DND-41 (cell line): ENCODE measurements at regions not wholly inside any gene's neighbourhood (a gene's known extent, or its start where the extent isn't known, plus 50 kb on each side); places are given as distances from the start of the nearest gene placed in this dataset.

Experiments used
- EZH2 ChIP-seq: IDR thresholded peaks from 3 replicates; pipeline ENCODE4 v1.6.1; 2012; ENCODE audit warnings: borderline replicate concordance, low read depth, mild to moderate bottlenecking, moderate library complexity, low read length, inconsistent platforms; ENCODE audit not compliant: severe bottlenecking
- TF ChIP-seq, protein P1 (sequence below): IDR thresholded peaks from 2 replicates; pipeline ENCODE4 v1.5.1; 2012; ENCODE audit warnings: borderline replicate concordance, low read length, moderate library complexity, mild to moderate bottlenecking; ENCODE audit not compliant: poor library complexity, severe bottlenecking; ENCODE audit errors: extremely low read depth

DNA sequence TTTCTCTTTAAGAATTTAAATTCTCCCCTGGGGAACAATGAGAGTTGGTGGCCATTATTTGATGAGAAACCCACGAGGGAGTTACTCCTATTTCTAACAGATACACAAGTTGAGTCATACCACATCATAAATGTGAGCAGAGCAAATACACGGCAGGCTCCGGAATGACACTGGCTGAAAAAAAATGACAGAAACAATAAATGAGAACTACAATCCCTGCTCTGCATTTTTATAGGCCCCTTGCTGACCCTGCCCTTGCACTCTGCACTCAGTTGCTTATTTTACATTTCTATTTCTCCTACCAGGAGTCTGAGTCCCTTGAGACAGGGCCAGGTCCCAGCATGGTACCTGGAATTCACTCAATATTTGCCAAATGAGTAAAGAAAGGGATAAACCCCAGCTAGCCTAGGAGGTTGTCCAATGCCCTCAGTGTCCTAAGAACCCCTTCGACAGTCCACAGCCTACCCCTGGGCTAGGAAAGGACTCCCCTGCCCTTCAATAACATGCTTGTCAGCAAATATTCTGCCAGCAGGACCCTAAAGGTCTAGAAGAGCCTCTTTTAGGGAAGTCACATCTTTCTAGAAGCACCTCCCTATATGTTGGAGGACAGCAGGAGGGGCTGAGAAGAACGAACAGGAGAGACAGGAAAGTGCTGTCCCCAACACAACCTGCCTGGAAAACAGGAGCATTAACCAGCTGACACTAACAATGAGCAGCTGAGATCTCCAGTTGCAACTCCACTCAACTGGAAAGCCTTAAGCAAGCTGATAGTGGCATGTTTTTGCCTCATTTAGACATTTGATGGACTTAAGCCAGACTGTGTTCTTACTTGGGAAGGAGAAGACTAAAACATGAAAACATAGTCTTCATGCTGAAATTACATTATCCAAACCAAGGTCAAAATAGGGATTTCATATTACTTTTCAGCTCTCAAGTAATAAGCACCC, 191.2 kb downstream of the ACTL7B start:
- no peak for TF ChIP-seq EZH2
- TF ChIP-seq, protein P1, sequence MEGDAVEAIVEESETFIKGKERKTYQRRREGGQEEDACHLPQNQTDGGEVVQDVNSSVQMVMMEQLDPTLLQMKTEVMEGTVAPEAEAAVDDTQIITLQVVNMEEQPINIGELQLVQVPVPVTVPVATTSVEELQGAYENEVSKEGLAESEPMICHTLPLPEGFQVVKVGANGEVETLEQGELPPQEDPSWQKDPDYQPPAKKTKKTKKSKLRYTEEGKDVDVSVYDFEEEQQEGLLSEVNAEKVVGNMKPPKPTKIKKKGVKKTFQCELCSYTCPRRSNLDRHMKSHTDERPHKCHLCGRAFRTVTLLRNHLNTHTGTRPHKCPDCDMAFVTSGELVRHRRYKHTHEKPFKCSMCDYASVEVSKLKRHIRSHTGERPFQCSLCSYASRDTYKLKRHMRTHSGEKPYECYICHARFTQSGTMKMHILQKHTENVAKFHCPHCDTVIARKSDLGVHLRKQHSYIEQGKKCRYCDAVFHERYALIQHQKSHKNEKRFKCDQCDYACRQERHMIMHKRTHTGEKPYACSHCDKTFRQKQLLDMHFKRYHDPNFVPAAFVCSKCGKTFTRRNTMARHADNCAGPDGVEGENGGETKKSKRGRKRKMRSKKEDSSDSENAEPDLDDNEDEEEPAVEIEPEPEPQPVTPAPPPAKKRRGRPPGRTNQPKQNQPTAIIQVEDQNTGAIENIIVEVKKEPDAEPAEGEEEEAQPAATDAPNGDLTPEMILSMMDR: no peak
